Sigmoid colon (tissue), 4 donors: ENCODE measurements at regions not wholly inside any gene's neighbourhood (a gene's known extent, or its start where the extent isn't known, plus 50 kb on each side); places are given as distances from the start of the nearest gene placed in this dataset.

Source experiments
- EP300 ChIP-seq, 4 donors: sonication (generic); formaldehyde crosslinking; IDR thresholded peaks; one replicate each; pipeline ENCODE4 v1.6.1; 2017; ENCODE audit warnings: antibody characterized with exemption in 4 of 4
- POLR2AphosphoS5 ChIP-seq, 4 donors: sonication (generic); formaldehyde crosslinking; IDR thresholded peaks; one replicate each; pipeline ENCODE4 v1.6.1; 2017; ENCODE audit warnings: antibody characterized with exemption in 4 of 4

DNA sequence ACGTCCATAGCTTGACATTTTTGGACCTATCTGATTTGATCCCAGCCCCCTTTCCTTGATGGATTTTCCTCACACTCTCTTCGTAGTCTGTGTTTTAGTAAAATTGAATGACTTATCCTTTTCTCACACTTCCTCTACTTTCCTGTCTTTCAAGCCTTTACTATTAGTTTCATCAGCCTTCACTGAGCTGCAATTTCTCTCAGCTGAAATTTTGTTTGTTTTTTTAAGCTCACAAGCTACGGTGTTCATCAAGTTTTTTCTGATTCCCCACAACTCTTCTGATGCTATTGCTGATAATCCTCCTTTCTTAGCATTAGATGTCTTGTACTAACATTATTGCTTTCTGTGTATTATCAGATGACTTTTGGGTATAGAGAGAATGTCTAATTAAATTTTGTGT, 263.7 kb downstream of the TBX18 start:
- TF ChIP-seq EP300 (IDR thresholded peaks at IDR 0.05) (no peak), POLR2AphosphoS5 (IDR thresholded peaks at IDR 0.05) (no peak)
